Spleen (tissue), 11 donors: ENCODE measurements at regions not wholly inside any gene's neighbourhood (a gene's known extent, or its start where the extent isn't known, plus 50 kb on each side); places are given as distances from the start of the nearest gene placed in this dataset.

ENCODE experiments used
- DNase-seq: peaks from one replicate; pipeline ENCODE4 v3.0.0-alpha.2; 2020
- H3K27ac ChIP-seq, 8 donors: fragments of 200-600 bp; sonication (generic) in 7 of 8; 1 replicate in 4 of 8; 2 replicates in 4 of 8; pipeline versions ENCODE4 v1.5.0 to v1.8.0; 2016 to 2021; ENCODE audit warnings: inconsistent platforms in 4 of 8, mild to moderate bottlenecking in 4 of 8, moderate library complexity in 1 of 8
- H3K27me3 ChIP-seq, 7 donors: fragments of 200-600 bp; sonication (generic) in 6 of 7; replicated peaks in 1 of 7; 1 replicate in 4 of 7; 2 replicates in 3 of 7; pipeline versions ENCODE4 v1.5.0 to v1.8.0; 2016 to 2021; ENCODE audit warnings: inconsistent platforms in 3 of 7, mild to moderate bottlenecking in 1 of 7
- H3K36me3 ChIP-seq, 6 donors: fragments of 200-600 bp; sonication (generic) in 5 of 6; 1 replicate in 4 of 6; 2 replicates in 2 of 6; pipeline versions ENCODE4 v1.5.0 to v1.8.0; 2016 to 2021; ENCODE audit warnings: inconsistent platforms in 2 of 6
- H3K4me1 ChIP-seq, 6 donors: fragments of 200-600 bp; sonication (generic) in 5 of 6; 1 replicate in 3 of 6; 2 replicates in 3 of 6; pipeline versions ENCODE4 v1.5.0 to v1.8.0; 2016 to 2021; ENCODE audit warnings: inconsistent platforms in 3 of 6
- H3K4me3 ChIP-seq, 8 donors: fragments of 200-600 bp; sonication (generic) in 7 of 8; 1 replicate in 4 of 8; 2 replicates in 4 of 8; pipeline versions ENCODE4 v1.5.0 to v1.8.0; 2016 to 2021; ENCODE audit warnings: inconsistent platforms in 4 of 8, mild to moderate bottlenecking in 4 of 8, moderate library complexity in 2 of 8
- H3K9me3 ChIP-seq, 8 donors: fragments of 200-600 bp; sonication (generic) in 7 of 8; 1 replicate in 4 of 8; 2 replicates in 4 of 8; pipeline versions ENCODE4 v1.5.0 to v1.8.0; 2016 to 2021; ENCODE audit warnings: inconsistent platforms in 4 of 8
- POLR2A ChIP-seq, 3 donors: fragments of 450-650 bp; IDR thresholded peaks; one replicate each; pipeline ENCODE4 v1.5.1; 2017; ENCODE audit warnings: antibody characterized with exemption in 3 of 3, mild to moderate bottlenecking in 1 of 3
- POLR2AphosphoS5 ChIP-seq, 3 donors: sonication (generic); formaldehyde crosslinking; IDR thresholded peaks; one replicate each; pipeline ENCODE4 v1.5.1; 2017; ENCODE audit warnings: antibody characterized with exemption in 3 of 3
- WGBS, 5 donors: extraction: QIAGEN DNeasy Blood & Tissue Kit in 3 of 5; methylation state at CpG; one replicate each; pipeline versions ENCODE4 v1.1.5 to v1.1.7; 2013 to 2018; 5-methylcytosine and 5-hydroxymethylcytosine counted together
- intact Hi-C: fragments of 100-400 bp; cut with DNase I; formaldehyde crosslinking; loops from one replicate; pipeline ENCODE4 v1.15.0; 2023; ENCODE audit warnings: low total_unique reads
- TF ChIP-seq, protein P1 (sequence below), 11 experiments: fragments of 200-600 bp in 7 of 11; fragments of 450-650 bp in 4 of 11; sonication (generic) in 4 of 11; IDR thresholded peaks in 8 of 11; conservative IDR thresholded peaks in 3 of 11; 1 replicate in 7 of 11; 2 replicates in 4 of 11; pipeline versions ENCODE4 v1.4.0 to v1.8.0; 2016 to 2021; ENCODE audit warnings: antibody characterized with exemption in 11 of 11, inconsistent platforms in 4 of 11, mild to moderate bottlenecking in 1 of 11
- donor health status: healthy with polysubstance abuse.
- donor health status: DM: no; HTN: no; CAD: no; lungs with moderate emphysema.
- donor health status: DM: no; HTN: no; CAD: no.
- donor health status: Bipolar disorder and iron deficiency.
- donor health status: healthy.
- donor health status: DM: no; HTN: no; CAD: no.
- donor health status: DM: yes; HTN: yes; CAD: no.

DNA sequence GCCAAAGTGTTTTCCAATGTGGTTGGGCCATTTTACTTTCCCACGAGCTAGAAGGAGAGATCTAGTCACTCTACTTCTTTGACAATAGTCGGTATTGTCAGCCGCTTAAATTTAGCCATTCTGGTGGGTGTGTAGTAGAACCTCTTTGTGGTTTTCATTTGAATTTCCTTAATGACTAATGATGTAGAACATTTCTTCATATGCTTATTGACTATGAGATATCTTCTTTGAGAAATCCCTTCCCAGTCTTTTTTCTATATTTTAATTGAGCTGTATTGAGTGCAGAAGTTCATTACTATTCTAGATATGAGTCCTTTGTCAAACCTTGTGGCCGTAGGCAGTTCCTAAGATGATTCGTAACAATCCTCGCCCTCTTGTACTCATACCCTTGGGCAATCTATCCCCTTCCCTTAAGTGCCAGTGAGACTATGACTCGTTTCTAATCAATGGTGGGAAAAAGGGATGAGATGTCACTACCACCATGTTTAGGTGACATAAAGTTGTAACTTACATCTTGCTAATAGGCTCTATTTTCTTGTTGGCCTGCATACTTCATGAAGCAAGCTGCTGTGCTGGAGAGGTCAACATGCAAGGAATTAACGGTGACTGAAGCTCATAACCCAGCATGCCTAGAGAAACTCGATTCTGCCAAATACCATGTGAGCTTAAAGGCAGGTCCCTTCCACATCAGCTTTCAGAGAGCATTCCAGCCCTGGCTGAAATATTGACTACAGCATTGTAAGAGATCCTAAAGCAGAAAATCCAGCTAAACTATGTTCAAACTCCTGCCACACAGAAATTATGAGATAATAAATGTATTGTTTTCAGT, 817.9 kb upstream of the SOX9 start:
- intact Hi-C loops, result no loop called here
- no peak for DNase-seq
- no peaks in the 10 kb centered on the region for H3K36me3 ChIP-seq
- WGBS, 5 donors, result 81 to 91% (median 84%) methylated on average over 9 of the region's 9 CpGs
- peaks cover 0 to 35% (median 20%) of the 10 kb centered on the region in 8 donors for H3K9me3 ChIP-seq
- H3K4me1 ChIP-seq, result no peaks in the 10 kb centered on the region
- no peak overlapping the region for H3K4me3 ChIP-seq
- TF ChIP-seq, protein P1, sequence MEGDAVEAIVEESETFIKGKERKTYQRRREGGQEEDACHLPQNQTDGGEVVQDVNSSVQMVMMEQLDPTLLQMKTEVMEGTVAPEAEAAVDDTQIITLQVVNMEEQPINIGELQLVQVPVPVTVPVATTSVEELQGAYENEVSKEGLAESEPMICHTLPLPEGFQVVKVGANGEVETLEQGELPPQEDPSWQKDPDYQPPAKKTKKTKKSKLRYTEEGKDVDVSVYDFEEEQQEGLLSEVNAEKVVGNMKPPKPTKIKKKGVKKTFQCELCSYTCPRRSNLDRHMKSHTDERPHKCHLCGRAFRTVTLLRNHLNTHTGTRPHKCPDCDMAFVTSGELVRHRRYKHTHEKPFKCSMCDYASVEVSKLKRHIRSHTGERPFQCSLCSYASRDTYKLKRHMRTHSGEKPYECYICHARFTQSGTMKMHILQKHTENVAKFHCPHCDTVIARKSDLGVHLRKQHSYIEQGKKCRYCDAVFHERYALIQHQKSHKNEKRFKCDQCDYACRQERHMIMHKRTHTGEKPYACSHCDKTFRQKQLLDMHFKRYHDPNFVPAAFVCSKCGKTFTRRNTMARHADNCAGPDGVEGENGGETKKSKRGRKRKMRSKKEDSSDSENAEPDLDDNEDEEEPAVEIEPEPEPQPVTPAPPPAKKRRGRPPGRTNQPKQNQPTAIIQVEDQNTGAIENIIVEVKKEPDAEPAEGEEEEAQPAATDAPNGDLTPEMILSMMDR (IDR thresholded peaks at IDR 0.05 in 8 of 11, conservative IDR thresholded peaks at IDR 0.05 in 3 of 11), result no peak
- TF ChIP-seq POLR2A (IDR thresholded peaks at IDR 0.05) (no peak), POLR2AphosphoS5 (IDR thresholded peaks at IDR 0.05) (no peak)
- H3K27me3 ChIP-seq, result no peaks in the 10 kb centered on the region
- no peak overlapping the region for H3K27ac ChIP-seq

DNA sequence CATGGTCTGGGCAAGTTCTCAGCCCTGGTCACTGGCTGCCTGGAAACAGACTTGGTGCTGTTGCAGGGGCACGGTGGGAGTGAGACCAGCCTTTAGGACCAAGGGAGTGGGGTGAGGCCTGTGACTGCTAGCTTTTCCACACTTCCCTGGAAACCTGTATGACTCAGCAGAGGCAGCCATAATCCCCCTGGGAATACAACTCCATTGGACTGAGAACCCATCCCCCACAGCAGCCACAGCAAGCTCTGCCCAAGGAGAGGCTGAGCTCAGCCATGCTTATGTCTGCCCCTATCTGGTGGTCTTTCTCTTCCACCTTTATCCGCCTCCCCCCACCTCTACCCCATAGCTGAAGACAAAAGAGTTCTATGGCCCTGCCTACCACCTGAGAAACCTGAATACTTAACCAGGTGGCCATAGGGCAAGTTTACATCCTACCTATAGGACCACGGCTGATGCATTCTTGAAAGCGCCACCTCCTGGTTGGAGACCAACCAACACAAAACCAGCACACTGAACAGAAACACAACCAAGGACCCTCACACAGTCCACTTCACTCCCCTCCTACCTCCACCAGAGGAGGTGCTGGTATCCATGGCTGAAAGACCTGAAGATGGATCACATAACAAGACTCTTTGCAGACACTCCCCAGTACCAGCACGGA, 816.2 kb upstream of the SOX9 start:
- H3K27ac ChIP-seq, result no peak overlapping the region
- H3K27me3 ChIP-seq, result no peaks in the 10 kb centered on the region
- DNase-seq, result no peak
- no peak overlapping the region for H3K4me3 ChIP-seq
- TF ChIP-seq POLR2AphosphoS5 (IDR thresholded peaks at IDR 0.05), result no peak
- TF ChIP-seq, protein P1 (IDR thresholded peaks at IDR 0.05 in 8 of 11, conservative IDR thresholded peaks at IDR 0.05 in 3 of 11), result no peak
- no peak for TF ChIP-seq POLR2A (IDR thresholded peaks at IDR 0.05)
- intact Hi-C loops, result no loop called here
- H3K4me1 ChIP-seq, result no peaks in the 10 kb centered on the region
- WGBS, 5 donors, result 84 to 96% (median 91%) methylated on average over 5 of the region's 5 CpGs
- H3K9me3 ChIP-seq, result peaks cover 0 to 47% (median 22%) of the 10 kb centered on the region in 8 donors
- no peaks in the 10 kb centered on the region for H3K36me3 ChIP-seq

DNA sequence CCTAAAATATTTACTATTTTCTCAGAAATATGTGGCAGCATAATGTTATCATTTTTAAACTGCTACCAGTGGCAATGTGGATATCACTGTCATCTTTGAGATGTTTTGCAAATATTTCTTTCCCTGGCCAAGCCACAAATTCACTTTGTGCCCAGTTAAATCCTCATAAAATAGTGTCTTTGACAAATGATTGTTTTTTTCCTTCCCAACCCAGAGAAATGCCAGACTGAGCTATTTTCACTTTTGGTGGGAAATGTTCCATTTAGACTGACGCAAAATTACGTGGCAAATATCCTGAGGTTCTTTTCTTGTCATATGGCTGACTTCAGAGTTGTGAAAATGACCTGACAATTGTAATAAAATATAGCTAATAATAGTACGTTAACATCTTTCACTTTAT, 807.0 kb upstream of the SOX9 start:
- H3K9me3 ChIP-seq, result peaks cover 0 to 16% (median 0%) of the 10 kb centered on the region in 8 donors
- no peak overlapping the region for H3K27ac ChIP-seq
- H3K4me1 ChIP-seq, result no peaks in the 10 kb centered on the region
- intact Hi-C loops, result no loop called here
- DNase-seq, result no peak
- H3K4me3 ChIP-seq, result no peak overlapping the region
- H3K27me3 ChIP-seq, result no peaks in the 10 kb centered on the region
- H3K36me3 ChIP-seq, result no peaks in the 10 kb centered on the region
- TF ChIP-seq POLR2A (IDR thresholded peaks at IDR 0.05), result no peak
- TF ChIP-seq POLR2AphosphoS5 (IDR thresholded peaks at IDR 0.05), result no peak
- TF ChIP-seq, protein P1 (IDR thresholded peaks at IDR 0.05 in 8 of 11, conservative IDR thresholded peaks at IDR 0.05 in 3 of 11), result no peak
- 45 to 69% (median 53%) methylated on average over 3 of the region's 3 CpGs for WGBS, 5 donors

DNA sequence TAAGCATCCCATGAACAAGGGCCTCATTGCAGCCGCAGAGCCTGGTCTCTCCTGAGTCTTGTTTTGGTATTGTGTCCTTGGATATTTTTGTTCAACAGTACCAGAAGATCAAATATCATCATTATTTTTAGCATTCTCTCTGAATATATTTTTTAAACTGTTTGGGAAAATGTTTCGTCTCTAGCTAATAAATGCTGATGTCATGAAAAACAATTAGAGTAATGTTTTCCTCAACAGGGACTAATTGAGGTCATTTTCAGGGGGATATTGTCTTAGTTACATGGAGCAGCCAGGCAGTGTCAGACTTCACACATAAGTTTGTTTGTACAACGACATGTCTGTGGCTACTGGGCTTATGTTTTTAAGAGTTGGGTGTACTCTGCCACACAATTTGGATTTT, 805.3 kb upstream of the SOX9 start:
- H3K36me3 ChIP-seq, result no peaks in the 10 kb centered on the region
- 67 to 82% (median 76%) methylated on average over 3 of the region's 3 CpGs for WGBS, 5 donors
- peaks cover 0 to 3% (median 0%) of the 10 kb centered on the region in 8 donors for H3K9me3 ChIP-seq
- no peaks in the 10 kb centered on the region for H3K4me1 ChIP-seq
- TF ChIP-seq POLR2AphosphoS5 (IDR thresholded peaks at IDR 0.05) (no peak), POLR2A (IDR thresholded peaks at IDR 0.05) (no peak)
- TF ChIP-seq, protein P1 (IDR thresholded peaks at IDR 0.05 in 8 of 11, conservative IDR thresholded peaks at IDR 0.05 in 3 of 11), result no peak
- H3K27me3 ChIP-seq, result no peaks in the 10 kb centered on the region
- H3K27ac ChIP-seq, result no peak overlapping the region
- H3K4me3 ChIP-seq, result no peak overlapping the region
- DNase-seq, result no peak
- intact Hi-C loops, result no loop called here
